NCI-H1417 treated with DMSO at 0.1 percent for 48 hours (cell line): ENCODE measurements at regions not wholly inside any gene's neighbourhood (a gene's known extent, or its start where the extent isn't known, plus 50 kb on each side); places are given as distances from the start of the nearest gene placed in this dataset.

Experiments used
- DNase-seq: peaks from one replicate; lab custom pipeline; 2025; lab: John Stamatoyannopoulos, UW

- DNase-seq: no peak
Measured at GRCh38 chr13:78426183-78426582, 177.2 kb downstream of the POU4F1 start.

GRCh38 chr13:78420814-78421213 is 182.5 kb downstream of the POU4F1 start:
- no peak for DNase-seq

GRCh38 chr13:78413887-78414553 is 189.3 kb downstream of the POU4F1 start:
- no peak for DNase-seq

- no peak for DNase-seq
Measured at GRCh38 chr13:78410847-78411246, 192.5 kb downstream of the POU4F1 start.

GRCh38 chr13:78410164-78410563 is 193.2 kb downstream of the POU4F1 start:
- no peak for DNase-seq

GRCh38 chr13:78409172-78409571 is 194.2 kb downstream of the POU4F1 start:
- no peak for DNase-seq

GRCh38 chr13:78404846-78405360 is 198.4 kb downstream of the POU4F1 start:
- DNase-seq: no peak

- no peak for DNase-seq
Measured at GRCh38 chr13:78402708-78403400, 200.5 kb downstream of the POU4F1 start.

- peak; percentile 64 for DNase-seq
Measured at GRCh38 chr13:78401873-78402707, 201.3 kb downstream of the POU4F1 start.

GRCh38 chr13:78398743-78399410 is 204.5 kb downstream of the POU4F1 start:
- DNase-seq: no peak

- no peak for DNase-seq
Measured at GRCh38 chr13:78393286-78394142, 209.8 kb downstream of the POU4F1 start.

GRCh38 chr13:78383899-78384298 is 219.5 kb downstream of the POU4F1 start:
- no peak for DNase-seq

- DNase-seq: no peak
Measured at GRCh38 chr13:78383071-78383484, 220.3 kb downstream of the POU4F1 start.

- no peak for DNase-seq
Measured at GRCh38 chr13:78382491-78382890, 220.9 kb downstream of the POU4F1 start.

GRCh38 chr13:78376822-78377221 is 226.5 kb downstream of the POU4F1 start:
- DNase-seq: no peak

GRCh38 chr13:78376033-78376432 is 227.3 kb downstream of the POU4F1 start:
- no peak for DNase-seq

GRCh38 chr13:78372581-78372980 is 230.8 kb downstream of the POU4F1 start:
- no peak for DNase-seq

- no peak for DNase-seq
Measured at GRCh38 chr13:78370231-78370630, 233.1 kb downstream of the POU4F1 start.

- no peak for DNase-seq
Measured at GRCh38 chr13:78364711-78365110, 238.6 kb downstream of the POU4F1 start.

- DNase-seq: no peak
Measured at GRCh38 chr13:78341032-78341431, 262.3 kb downstream of the POU4F1 start.

GRCh38 chr13:78339927-78340326 is 263.4 kb downstream of the POU4F1 start:
- no peak for DNase-seq
